DMS53 (cell line): ENCODE measurements at regions not wholly inside any gene's neighbourhood (a gene's known extent, or its start where the extent isn't known, plus 50 kb on each side); places are given as distances from the start of the nearest gene placed in this dataset.

ENCODE experiments used
- DNase-seq: peaks from one replicate; lab custom pipeline; 2025; lab: John Stamatoyannopoulos, UW

GRCh38 chr2:81213598-81213997, 909.0 kb upstream of the LRRTM1 start:
- no peak for DNase-seq

GRCh38 chr2:81206216-81206615, 901.7 kb upstream of the LRRTM1 start:
- DNase-seq = peak; percentile 18

GRCh38 chr2:81196933-81197628, 892.5 kb upstream of the LRRTM1 start:
- DNase-seq = no peak

GRCh38 chr2:81196383-81196851, 891.9 kb upstream of the LRRTM1 start:
- DNase-seq = no peak

- peak; percentile 82 for DNase-seq
Observed at GRCh38 chr2:81195774-81196382, 891.3 kb upstream of the LRRTM1 start.

GRCh38 chr2:81195017-81195773, 890.6 kb upstream of the LRRTM1 start:
- DNase-seq = peak; percentile 75

- peak; percentile 76 for DNase-seq
Observed at GRCh38 chr2:81194581-81194980, 890.0 kb upstream of the LRRTM1 start.

GRCh38 chr2:81194176-81194575, 889.6 kb upstream of the LRRTM1 start:
- no peak for DNase-seq

GRCh38 chr2:81181845-81182244, 877.3 kb upstream of the LRRTM1 start:
- DNase-seq = no peak

- DNase-seq = no peak
Observed at GRCh38 chr2:81171447-81171846, 866.9 kb upstream of the LRRTM1 start.

- no peak for DNase-seq
Observed at GRCh38 chr2:81163583-81163982, 859.0 kb upstream of the LRRTM1 start.

GRCh38 chr2:81158505-81158904, 854.0 kb upstream of the LRRTM1 start:
- DNase-seq = no peak

GRCh38 chr2:81148323-81148722, 843.8 kb upstream of the LRRTM1 start:
- DNase-seq = no peak

GRCh38 chr2:81136296-81136695, 831.7 kb upstream of the LRRTM1 start:
- peak; percentile 35 for DNase-seq

- peak; percentile 5 for DNase-seq
Observed at GRCh38 chr2:81097361-81097760, 792.8 kb upstream of the LRRTM1 start.

- DNase-seq = no peak
Observed at GRCh38 chr2:81093031-81093430, 788.5 kb upstream of the LRRTM1 start.

- peak; percentile 70 for DNase-seq
Observed at GRCh38 chr2:81087646-81088045, 783.1 kb upstream of the LRRTM1 start.

- no peak for DNase-seq
Observed at GRCh38 chr2:81084101-81084500, 779.5 kb upstream of the LRRTM1 start.

GRCh38 chr2:81078631-81079030, 774.1 kb upstream of the LRRTM1 start:
- DNase-seq = no peak

GRCh38 chr2:81078102-81078501, 773.5 kb upstream of the LRRTM1 start:
- no peak for DNase-seq

GRCh38 chr2:81077396-81077795, 772.8 kb upstream of the LRRTM1 start:
- DNase-seq = no peak

- no peak for DNase-seq
Observed at GRCh38 chr2:81073412-81073811, 768.9 kb upstream of the LRRTM1 start.

GRCh38 chr2:81068144-81068543, 763.6 kb upstream of the LRRTM1 start:
- no peak for DNase-seq
